Activated naive CD4-positive, alpha-beta T cell treated with anti-CD3 and anti-CD28 coated beads, Interleukin-2, amount 50 U/mL, for 16 hours (primary cell): ENCODE measurements at regions not wholly inside any gene's neighbourhood (a gene's known extent, or its start where the extent isn't known, plus 50 kb on each side); places are given as distances from the start of the nearest gene placed in this dataset.

Experiments used
- DNase-seq: peaks from one replicate; pipeline ENCODE4 v3.0.0-alpha.2; 2020

DNA sequence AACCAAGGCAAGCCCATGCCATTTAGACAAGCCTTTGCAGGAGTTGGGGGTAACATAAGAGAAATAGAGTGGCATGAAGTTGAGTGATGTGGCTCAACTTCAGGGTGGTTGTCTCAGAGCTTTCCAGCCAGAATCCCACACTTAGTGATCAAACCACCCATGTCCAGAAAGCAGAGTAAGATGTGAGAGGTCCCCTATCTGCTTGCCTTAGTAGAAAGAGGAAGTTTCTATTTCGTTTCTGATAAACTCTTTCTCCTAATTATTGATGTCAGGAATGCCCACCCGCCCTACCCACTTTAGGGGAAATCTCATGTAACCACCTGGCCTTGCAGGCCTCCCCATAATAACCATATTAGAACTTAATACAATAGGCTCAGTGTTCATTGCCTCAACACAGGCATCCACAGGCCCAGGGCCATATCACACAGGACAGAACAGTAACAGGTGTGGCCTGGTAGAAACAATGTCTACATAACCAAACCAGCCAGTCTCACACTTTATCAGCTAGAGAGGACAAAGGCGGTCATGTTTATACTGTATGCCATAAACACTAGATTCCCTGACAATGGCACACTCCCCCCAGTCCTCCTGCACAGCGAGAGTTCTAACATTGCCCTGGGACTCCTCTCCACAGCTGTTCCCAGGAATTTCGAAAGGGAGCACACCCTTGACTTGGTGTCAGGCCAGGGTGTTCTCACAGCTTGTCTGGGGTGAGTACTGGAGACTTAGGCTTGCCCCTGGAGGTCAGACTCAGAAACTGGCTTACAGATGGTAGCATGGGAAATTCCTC is 364.4 kb downstream of the CXCL12 start:
- DNase-seq, result no peak

DNA sequence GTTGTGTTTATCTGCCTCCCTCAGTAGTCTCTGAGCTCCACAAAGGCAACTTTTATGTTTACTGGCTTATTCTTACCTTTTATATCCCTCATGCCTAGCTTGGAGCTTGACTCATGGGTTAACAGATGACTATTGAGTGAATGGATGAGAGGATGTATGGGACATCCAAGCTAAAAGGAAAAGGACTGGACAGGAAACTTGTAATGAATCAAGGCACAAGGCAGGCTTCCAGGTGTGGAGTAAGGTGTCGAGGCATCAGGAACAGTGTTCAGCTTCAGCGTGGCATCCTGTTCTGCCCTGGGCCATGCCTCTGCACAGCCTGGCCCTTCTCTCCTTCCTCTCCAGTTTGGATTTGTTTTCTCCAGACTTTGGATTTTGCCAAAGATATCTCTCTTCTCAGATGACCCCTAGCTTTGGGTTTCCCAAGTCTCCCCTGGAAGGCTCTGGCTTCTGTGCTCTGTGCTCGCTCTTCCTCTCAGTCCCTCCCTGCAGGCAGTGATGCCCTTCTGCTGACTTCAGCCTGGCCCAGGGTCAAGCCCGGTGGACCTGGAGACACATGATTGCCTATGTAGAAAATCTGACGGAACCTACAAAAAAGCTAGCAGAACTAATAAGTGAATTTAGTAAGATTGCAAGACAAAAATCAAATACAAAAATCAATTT is 367.3 kb downstream of the CXCL12 start:
- no peak for DNase-seq

DNA sequence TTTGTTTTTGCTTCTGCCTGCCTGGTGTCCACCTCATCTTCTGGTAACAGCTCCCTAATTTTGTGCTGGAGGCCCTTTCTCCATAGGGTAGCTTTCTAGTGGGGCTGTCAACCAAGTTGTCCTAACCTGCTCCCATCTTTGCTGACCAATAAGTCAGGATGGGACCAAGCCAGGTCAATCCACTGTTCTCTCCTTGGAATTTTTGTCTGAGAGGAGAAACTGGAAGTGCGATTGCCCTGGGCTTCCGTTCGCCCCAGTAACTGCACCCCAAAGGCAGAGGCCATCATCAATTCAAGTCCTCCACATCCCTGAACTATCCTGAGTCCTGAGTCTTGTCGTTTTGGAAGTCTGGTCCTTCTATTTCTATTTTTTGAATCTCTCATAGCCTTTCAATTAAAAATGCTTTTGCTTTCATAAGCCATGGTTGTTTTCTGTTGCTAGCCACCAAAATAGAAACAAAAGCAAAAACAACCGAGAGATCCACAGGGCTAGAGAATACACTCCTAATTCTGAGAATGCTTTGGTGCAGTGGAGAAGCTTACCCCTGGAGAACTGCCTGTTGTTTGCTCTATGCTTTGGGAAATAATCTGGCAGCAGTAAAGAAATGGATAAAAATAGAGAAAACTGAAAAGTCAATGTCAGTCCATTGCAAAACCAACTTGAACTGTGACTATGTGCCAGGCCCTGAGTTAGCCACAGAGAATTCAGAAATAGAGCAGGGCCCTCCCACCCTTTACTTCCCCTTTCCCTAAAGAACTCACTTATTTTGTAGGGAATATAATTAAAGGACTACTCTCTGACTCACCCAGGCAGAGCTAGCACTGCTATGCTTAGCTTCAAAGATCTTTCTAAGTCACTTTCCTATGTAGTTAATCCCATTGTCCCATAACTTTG is 368.1 kb downstream of the CXCL12 start:
- no peak for DNase-seq

DNA sequence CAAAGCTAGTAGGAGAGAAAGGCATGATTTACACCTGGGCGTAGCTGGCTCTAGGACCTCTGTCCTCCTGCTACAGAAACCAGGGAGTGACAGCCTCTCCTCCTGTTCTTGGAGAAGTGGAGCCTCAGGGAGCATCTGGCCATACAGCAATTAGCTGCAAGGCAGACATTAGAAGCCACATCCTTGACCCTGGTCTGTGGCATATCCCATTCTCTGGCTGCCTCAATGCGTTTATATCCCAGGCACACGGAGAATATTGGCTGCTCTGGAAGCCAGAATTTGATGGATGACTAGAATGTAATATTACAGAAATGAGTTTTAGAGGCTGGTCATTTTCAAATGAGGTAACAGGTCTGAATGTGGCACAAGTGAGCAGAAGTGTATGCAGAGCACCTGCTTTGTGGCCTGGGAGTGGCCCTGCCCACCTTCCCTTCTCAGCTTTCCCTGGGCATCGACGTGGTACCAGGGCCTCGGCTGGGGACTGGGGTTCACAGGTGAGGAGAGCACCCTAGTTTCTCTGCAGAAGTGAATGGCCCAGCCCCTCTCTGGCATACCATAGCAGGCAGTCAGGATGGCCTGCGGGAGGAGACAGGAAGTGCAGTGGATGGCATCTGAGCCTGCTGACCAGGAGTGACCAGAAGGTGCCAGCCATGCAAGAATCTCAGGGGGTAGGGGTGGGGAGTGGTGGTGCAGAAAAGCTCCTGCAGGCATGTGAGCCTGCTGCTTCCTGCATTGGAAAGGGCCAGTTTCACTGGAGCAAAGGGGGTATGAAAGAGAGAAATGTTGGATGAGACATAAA is 367.2 kb upstream of the ZNF32 start:
- no peak for DNase-seq

DNA sequence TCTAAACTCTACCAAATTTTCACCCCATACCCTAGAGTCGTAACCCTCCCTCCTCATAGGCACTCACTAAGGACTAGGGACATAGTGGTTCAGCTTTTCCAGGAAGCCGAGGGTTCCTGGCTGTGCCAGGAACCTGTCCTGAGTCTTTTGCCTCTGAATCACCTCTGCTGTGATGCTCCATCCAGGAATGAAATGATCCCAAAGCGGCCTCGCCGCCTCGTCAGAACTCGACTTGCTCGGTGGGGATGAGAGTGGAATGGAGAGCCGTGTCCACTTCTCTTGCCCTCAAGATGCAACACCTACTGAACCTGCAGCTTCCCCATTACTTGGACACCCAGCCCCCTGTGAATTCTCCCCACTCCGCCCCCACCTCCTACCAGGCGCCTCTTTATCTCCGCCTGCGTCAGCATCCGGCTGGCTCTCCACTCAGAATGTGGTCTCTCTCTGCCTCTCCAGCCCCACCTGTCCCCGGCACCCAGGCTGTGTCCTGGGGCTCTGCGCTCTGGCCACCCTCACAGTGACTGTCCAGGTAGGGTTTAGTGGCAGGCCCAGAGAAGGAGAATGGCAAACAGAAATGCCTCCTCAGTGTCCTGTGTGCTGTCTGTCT is 366.1 kb upstream of the ZNF32 start:
- no peak for DNase-seq

DNA sequence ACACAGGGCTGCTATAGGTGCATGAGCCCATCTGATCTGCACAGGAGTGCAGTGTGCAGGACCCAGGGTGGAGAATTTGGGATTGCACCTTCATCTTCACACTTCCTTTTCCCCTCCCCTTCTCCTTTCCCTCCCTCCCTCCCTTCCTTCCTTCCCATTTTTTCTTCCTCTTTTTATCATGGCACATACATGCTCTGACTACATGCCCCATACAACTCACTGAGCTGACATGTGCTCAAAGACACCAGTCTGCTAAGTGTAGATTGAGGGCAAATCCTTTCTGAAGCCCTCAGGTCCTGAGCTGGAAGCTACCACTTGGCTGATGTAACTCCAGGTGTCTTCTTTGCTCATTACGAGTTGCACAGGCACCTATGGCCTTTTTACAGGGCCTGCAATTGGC is 365.3 kb upstream of the ZNF32 start:
- DNase-seq, result no peak

DNA sequence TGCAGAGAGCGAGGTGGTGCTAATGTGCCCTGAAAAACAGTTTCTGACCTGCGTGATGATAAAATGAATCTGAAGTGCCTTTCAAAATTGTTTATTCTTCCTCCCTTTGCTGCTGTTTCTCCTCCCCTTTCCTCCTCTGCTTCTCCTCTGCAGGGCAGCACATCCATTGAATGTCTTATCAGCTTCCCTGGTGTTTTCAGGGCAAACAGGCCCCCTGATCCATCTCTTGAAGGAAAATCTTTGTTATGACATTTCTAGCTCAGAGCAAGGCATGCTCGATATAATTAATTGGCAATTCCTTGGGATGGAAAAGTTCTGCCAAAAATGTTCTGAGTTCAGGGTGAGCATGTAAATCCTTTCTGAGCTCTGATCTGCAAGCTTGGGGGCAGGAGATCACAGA is 364.2 kb upstream of the ZNF32 start:
- no peak for DNase-seq

DNA sequence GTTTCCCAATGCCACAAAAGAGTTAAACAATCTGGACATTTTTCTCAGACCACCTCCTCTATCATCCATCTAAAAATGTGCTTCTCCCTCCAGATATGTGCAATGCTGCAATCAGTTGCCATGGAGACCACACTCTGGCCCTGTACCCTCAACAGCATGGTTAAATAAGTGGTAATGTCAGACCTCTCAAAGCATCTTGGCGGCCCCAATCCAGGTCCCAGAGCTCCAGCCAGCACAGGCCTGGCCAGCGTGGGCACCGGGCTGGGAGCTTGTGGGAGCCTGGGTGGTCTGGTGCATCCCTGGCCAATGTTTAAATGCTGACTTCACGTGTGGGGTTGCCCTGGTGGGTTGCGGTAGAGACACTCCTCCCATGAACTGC is 362.9 kb upstream of the ZNF32 start:
- no peak for DNase-seq

DNA sequence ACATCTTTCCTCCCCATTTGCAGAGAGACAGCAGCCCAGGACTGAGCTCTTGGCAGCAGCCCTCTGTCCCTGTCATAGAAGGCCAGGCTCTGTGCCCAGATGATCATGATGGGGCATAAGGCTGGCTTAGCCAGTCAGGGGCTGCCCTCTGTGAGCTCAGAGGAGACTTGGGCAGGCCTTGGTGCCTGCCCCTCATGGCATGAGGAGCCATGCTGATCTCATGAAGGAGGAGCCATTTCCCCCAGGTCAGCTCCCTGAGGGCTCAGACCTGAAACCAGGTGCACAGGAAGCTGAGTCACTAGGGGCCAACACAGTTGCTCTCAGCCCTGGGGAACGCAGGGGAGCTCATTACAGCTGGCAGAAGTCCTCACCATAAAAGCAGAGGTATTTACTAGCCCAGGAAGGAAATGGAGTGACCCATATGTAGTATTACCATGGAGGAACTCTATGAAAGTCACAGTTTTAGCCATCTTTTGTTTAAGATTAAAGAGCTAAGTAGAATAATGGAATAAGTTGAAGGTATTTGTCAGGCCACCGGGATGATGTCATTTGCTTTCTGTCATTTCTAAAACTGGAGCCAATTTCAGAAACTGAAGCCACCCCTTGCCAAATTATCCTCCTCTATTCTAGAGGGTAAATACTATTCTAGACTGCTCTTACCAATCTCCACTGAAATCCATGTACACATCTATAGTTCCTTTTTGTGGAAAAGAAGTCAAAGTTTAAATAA is 362.4 kb upstream of the ZNF32 start:
- DNase-seq, result no peak

DNA sequence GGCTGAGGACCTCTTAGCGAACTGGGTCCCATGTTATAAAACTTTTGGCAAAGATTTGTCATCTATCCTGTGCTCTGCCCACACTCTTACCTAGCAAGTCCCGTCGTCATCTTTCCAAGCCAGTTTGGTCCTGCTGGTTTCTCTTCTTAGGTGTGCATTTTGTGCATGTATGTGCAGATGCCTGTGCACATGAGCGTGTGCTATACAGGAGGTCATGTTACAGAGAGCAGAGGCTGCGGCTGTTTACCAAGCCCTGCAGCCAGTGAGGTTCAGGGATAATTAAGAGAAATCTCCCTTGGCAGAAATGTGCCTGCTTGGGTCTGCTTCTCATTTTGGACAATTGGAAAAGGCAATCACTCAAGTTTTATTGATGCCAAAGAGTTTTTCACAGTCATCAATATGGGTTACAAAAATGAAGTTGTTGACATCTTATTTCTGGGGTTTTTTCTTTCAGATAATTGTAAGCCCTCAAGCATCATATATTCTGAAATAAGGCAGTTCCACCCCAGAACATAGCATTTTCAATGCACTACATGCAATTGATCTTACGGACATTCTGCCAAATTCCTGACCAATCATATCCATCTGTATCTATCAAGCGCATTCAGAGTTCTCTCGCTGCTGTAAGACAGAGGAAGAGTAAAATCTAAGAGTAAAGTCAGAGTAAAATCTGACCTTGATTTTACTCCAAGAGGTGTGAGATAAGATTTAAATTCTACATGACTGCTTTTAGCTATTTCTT is 361.4 kb upstream of the ZNF32 start:
- DNase-seq, result no peak

DNA sequence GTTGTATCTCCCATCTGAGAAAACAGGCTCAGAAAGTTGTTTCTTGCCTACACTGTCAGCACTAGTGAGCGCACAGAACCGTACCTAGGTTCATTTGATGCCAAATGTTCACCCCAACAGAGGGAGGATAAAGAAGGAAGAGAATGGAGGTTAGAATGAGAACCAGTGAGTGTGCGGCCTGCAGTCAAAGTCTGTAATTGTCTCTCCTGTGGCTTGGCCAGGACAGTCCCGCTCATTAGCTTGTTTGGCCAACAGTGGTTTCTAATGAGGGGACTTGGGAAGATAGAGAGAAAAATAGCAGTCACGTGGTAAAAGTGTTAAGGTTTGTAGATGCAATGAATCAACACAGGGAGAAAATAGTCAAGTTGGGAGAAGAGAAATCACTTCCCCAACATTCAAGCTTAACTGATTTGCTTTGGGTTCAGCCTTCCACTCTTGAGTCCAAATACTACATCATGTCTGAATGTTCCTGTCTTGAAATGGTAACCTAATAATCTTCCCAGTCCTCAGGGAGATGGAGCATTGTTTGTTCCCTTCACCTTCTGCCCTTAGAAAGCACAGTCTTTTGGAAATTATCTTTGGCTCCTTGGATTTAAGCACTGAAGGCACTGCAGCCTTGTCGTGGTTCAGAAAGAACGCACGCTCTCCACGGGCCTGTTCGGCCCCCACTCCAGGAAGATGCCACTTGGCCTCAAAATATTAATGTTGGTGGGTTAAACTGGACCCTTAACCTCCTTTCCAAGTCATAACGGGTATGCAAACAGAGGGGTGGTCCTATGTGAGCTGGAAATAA is 360.4 kb upstream of the ZNF32 start:
- DNase-seq, result no peak

DNA sequence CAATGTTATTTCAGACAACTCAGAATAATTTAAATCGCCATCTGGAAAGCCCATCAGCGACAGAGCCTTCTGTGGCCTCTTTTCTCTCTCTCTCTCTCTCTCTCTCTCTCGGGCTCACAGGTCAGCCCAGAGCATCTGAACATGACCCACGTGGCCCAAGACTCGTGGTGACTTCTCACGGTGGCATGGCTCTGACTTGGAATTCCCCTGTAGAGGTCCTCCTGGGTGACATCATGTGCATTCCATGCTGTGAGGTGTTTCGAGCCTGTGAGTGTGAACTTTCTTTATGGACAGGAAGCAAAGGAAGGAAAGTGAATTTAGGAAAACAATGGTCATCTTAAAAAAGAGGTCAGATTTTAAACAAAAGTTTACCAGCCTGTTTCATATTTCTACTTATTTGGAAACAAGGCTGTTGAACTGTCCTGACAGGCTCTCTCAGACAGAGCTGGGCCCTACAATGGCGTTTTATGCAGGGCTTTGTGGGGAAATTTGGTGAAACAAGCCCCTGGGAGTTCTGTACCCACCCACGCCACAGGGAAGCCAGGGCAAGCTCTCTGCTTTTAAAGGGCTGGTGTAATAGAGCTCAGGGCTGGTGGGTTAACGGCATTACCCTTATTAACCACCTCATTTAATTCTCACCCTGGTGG is 359.7 kb upstream of the ZNF32 start:
- no peak for DNase-seq

DNA sequence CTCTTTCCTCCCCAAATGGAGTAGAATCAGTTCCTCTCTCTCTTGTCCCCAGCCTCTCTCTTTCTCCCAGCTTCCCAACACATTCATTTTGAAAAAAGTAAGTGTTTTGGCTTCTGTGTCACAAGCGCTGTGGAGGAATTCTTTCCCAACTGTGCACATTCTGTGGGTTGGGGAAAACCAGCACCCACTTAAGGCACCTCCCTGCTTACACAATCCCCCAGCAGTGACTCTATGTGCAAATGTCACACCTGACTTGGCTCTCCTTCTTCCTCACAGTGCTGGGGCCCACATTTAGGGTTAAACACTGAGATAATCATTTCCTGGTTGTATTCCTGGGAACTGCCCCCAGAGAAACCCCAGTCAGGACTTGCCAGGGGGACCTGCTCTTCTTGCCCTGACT is 358.1 kb upstream of the ZNF32 start:
- DNase-seq, result no peak

DNA sequence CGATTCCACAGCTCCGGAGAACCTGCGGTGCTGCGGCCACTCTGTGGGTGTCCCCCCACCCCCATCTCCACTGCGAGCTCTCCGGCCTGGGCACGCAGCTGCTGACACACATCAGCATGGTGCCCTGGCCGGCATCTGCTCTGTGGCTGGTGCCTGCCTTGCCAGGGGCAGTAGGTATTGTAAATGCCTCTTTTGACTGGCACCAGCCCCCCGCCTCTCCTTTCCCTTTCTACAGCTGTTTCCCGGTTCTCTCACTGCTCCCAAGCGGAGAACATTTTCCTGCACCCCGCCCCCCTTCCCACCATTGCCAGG is 357.1 kb upstream of the ZNF32 start:
- no peak for DNase-seq

DNA sequence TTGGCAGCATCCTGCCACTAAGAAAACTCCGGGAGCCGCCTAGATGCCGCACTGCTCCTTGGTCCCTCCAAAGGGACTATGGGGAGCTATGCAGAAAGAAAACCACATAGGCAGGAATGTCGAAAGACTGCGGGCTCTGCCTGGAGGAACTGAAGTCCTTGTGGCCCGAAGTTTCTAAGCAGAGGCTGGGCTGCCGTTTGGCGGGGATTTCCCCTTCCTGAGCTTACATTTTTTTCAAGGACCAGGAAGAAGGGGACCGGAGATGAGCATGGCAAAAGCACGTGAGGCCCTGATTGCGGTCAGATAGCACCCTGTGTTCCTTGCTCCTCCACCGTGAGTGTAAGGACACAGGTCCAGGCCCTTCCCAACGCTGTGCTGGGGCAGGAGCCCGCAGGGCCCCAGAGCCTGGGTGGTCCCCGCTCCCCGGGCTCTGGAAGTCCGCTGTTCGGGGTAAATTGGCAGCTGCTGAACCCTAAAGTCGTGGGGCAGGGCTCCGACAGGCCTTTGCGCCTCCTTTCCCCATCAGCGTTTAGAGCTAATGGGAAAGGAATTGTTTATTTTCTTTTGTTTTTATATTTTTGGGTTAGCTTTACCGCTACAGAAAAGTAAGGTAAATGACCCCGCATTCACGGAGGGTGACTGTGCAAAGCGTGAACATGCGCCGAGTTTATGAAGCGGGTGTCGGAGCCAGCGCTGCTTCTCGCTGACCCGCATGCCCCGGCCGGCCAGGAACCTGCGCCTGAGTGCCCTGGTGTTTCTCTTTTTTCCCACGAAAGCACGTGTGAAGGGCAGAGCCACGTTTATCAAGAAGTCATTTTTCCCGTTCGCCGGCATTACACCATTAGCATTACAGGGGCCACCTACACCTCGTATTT is 356.5 kb upstream of the ZNF32 start:
- DNase-seq, result no peak

DNA sequence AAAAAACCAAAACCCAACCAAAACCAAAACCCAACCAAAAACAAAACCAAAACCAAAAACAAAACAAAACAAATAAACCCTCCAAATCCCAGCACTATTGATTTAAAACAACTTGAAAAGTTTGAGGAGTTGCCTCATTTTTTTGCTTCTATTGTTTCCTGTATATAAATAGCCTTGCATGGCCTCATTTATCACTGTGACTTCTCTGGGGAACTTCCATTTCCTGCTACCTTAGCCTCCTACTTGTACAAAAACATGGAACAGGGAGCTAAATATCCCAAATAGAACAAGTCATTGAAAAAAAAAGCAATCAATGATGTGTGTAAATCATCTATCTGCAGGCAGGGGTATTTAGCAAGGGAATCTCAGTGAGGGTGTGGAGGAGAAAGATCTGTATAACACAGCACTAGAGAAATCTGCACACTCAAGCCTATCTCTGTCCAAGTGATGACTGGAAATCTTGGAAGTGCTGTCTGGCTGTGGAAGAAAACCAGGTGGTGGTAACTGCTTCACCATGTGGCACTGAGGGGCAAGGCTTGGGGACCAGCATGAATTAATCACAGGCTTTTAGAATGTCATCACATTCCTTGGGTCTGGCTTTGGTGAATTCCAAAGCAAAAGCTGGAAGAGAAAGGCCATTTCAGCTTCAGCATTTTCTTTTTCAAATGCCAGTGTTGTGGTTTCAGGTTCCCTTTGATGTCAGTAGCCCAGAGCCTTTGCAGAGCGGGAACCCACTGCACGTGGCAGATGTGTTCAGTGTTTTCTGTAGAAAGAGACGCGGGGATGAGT is 349.5 kb upstream of the ZNF32 start:
- no peak for DNase-seq

DNA sequence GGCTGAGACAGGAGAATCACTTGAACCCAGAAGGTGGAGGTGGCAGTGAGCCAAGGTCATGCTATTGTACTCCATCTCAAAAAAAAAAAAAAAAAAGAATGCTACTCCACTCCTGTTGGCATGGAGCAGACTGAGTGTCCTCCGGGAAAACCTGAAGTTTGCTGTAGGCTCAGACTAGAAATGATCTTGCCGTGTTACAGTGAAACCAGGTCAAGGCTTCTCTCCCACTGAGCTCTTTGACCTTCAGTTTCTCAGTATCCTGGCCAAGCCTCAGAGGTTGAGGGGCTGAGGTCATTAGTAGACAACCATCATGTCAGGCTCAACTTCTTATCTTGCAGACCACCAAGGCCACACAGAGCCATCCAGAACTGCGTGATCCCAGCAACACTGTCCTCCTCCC is 348.6 kb upstream of the ZNF32 start:
- no peak for DNase-seq

DNA sequence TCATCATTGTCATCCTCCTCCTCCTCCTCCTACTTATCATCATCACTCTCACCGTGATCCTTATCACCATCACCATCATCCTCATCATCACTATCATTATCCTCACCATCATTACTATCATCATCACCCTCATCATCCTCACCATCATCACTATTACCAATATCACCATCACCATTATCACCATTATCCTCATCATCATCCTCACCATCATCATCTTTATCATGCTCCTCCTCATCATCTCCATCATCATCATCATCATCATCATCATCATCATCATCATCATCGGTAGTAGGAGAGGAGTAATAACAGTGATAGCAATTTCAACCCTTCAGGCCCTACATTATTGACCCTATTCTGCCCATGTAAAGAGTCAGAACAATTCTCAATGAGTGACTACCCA is 345.9 kb upstream of the ZNF32 start:
- DNase-seq, result no peak
